Dedifferentiated amniotic fluid mesenchymal stem cell (primary cell): ENCODE measurements at regions not wholly inside any gene's neighbourhood (a gene's known extent, or its start where the extent isn't known, plus 50 kb on each side); places are given as distances from the start of the nearest gene placed in this dataset.
"Not testable (repeated sequence)": the region's sequence is repeated elsewhere in the genome, so short reads cannot be mapped to it uniquely, and the experiment has no call there.

ENCODE experiments used
- DNase-seq: peaks from one replicate; pipeline ENCODE4 v3.0.0-alpha.2; 2016; ENCODE audit errors: extremely low spot score

DNA sequence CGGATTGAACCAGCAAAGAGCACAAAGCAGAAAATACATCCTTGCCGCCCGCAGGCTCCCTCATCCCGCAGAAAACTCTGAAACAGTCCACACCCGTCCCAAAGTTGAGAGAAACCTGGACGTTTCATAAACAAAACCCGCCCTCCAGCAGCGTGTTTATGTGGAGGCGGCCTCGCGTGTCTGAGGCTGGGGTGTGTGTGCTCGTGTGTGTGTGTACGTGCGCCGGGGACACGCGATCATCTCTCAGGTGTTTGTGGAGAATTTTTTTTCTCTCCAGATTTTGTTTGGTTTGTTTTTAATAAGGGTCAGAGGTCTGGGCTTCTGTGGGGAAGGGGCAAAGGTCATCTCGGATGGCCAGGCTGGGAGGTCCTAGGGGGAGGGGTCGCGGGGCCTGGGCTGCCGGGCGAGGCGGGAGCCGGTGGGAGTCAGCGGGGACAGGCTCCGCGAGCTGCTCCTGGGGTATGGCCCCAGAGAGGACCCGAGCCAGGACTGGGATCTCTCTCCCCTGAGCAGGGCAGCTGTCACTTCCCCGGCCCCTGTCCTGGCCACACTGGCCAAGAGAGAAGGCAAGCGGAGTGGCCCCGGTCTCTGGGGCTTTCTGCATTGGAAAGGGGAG, 206.4 kb downstream of the C9orf50 start:
- DNase-seq: peak; percentile 52

GRCh38 chr9:129413537-129414376, 207.1 kb downstream of the C9orf50 start:
- peak; percentile 94 for DNase-seq

GRCh38 chr9:129412814-129413536, 207.9 kb downstream of the C9orf50 start:
- peak; percentile 70 for DNase-seq

DNA sequence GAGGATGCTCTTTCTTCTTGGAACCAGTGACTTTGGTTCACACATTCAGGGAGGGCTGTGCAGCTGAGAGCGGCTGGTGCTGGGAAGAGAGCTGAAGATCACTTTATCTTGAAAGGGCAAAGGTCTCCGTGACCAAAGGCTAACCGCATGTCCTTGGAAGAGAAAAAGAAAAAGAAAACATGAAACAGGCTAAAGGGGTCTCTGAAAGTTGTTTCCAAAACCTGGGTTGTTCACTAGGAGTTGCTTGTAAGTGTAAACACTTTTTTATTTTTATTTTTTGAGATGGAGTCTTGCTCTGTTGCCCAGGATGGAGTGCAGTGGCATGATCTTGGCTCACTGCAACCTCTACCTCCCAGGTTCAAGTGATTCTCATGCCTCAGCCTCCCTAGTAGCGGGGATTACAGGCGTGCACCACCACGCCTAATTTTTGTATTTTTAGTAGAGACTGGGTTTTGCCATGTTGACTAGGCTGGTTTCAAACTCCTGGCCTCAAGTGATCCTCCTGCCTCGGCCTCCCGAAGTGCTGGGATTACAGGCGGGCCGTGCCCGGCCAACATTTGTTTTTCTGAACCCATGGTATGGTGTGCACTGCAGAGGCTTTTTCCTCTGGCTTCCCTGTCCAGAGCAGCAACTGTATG, 208.6 kb downstream of the C9orf50 start:
- DNase-seq: not testable (repeated sequence)

DNA sequence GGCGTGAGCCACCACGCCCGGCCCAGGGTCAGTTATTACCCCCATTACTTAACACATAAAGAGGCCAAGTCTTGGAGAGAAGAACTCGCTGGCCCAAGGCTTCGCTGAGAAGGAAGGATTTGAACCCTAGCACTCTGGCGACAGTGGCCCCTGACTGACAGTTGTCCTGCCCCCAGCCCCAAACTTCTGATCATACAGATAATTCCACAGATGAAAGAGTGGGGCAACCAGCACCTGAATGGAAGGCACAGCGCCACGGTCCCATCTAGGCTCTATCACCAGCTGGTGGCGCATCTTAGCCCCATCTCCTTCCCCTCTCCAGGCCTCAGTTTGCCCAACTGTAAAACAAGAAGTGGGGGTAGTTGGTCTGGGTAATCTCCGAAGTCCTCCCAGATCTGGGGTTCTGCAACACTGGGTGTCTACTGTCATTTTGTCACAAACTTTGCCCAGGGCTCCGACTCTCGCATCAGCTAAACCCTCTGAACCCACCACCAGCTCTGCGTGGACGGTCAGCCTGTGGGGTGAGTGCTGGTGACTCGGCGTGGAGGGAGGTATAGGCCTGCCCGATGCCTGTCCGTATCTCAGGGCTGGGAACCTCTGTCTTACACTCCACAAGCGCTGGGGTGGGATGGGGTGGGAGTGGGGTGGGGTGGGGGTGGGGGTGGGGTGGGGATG, 209.3 kb downstream of the C9orf50 start:
- DNase-seq: no peak

- DNase-seq: no peak
Measured at GRCh38 chr9:129410226-129410625, 210.7 kb downstream of the C9orf50 start.

GRCh38 chr9:129408535-129409215, 212.2 kb downstream of the C9orf50 start:
- no peak for DNase-seq

DNA sequence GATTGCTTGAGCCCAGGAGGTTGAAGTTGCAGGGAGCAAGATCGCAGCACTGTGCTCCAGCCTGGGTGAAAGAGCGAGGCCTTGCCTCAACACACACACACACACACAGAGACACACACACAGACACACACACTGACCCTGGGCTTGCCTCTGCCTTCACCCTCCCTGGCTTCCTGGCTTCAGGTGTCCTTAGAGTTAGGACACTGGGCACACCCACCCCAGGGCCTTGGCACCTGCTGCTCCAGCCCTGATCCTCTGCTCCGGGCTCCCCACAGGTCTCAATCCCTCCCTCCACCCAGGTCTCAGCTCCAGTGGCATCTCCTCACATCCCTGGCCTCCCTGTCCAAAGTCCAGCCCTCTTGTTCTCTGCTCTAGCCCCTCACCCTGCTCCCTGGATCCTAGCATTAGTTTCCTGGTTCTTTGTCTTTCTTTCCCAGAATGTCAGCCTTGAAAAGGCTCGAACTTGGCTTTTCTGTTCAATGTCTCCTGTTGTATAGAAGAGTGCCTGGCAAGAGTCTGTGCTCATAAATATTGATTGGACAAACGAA, 212.9 kb downstream of the C9orf50 start:
- no peak for DNase-seq

DNA sequence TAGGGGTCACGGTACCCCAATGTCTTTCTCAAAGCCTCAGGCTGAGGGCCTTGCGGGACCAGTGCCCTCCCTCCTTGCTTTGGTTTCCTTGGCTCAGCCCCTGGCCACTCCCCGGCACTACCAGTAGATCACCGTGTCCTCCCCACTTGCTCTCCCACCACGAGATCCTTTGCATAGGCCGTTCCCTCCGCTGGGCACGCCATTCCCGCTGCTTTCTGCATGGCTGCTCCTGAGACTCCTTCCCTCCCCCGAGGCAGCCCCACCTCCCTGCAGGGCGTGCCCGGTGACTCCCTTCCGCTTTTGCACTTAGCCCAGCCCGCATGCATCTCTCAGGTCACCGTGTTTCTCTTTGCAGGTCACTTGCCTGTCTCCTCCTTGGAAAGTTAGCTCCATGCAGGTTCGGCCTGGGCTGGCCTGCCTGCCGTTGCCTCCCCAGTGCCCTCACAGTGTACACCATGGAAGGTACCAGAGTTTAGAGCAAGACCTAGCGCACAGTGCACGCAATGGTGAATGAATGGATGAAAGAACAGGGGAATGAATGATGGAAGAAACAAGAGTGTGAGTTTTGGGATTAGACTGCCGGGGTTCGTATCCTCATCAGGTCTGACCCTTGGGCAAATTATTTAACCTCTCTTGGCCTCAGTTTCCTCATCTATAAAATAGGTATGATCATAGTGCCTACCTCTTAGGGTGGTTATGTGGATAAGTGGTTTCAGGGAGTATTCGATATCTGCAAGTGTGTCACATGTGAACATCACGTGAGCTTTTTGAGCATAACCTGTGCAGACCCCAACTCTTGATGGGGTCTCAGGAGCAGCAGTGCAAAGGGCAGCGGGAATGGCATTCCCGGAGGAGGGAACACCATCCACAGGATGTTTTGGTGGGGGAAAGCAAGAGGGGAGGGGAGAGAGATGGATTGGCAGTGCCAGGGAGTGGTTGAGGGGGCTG, 214.3 kb downstream of the C9orf50 start:
- no peak for DNase-seq

DNA sequence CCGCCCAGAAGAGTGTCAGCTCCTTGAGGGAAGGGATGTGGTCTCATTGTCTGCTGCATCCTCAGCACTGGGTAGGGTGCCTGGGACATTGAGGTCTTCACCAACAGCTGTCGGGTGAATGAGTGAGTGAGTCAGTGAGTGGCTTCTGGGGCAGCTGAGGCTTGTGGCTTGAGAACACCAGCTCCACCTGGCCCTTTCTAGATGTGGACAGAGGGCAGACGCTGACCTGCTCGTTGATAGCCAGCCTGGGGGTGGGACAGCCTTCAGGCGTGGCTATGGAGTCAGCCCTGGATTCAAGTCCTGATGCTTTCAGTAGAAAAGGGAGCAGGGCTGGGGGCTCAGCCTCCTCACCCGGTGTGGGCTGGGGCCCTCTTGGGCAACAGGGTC, 215.1 kb downstream of the C9orf50 start:
- no peak for DNase-seq

DNA sequence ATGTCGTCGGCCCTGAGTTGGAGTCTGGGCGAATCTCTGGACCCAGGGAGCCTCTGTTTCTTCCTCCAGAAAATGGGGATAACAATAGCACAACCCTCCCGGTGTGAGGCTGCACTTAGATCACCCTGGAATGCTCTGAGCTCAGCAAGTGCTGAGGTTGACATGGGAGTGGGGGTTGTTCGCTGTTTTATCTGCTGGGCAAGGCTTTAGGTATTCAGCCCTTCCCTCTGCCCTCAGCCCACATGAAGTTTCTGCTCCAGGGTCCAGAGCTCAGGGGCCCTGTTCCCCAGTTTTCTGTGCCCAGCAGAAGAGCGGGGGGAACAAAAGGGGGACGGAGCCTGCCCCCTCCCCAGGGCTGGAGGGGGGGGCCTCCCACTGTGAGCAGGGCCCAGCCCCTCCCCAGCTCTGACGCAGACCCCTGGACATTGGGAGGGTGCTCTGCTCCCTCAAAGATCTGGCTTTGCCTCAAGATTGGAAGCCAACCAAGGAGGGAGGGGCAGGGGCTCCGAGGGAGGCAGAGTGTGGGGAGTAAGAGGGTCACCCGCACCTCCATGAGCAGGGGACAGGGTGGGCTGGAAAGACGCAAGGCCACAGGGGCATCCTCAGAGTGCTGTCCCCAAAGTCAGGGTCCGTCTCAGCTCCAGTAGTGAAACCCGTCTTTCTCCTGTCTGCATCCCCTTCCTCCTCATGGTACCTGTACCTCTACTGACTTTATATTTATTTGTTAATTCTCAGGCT, 215.6 kb downstream of the C9orf50 start:
- no peak for DNase-seq

- no peak for DNase-seq
Measured at GRCh38 chr9:129404621-129405020, 216.3 kb downstream of the C9orf50 start.

- no peak for DNase-seq
Measured at GRCh38 chr9:129403779-129404620, 216.9 kb downstream of the C9orf50 start.

DNA sequence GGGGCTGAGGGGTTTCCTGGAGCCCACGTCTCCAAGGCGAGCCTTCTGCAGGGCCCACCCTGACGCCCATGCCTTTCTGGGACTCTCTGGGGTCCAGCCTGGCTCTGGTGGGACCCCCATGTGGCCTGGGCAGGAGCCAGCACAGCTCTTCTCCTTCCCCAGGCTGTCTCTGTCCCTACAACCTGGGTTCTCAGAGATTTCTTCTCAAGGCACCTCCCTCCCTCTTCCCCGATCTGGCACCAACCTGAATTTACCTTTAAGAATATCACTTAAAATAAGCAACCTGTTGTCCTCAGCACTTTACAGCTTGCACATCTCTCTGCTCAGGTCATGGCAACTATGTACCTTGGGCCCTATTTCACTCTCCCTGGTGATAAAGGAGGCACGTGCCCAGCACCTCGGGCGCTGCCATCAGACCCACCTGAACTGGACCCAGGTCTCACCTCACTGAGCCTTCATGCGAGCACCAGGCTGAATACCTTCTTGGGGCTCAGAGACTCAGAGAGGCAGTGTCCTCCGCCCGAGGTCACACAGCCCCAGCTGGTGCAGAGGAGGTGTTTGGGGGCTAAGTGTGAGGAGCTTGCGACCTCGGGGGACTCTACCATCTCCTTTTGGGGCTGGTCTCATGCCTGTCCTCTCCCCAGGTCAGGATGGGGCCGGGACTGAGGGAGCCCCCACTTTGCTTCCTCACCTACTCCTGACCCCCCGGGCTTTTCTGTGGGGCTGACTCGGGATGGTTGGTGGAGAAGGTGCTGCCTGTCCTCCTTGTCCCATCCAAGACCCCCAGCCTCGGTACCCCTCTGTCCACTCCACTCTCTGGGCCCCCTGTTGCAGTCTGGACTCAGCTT, 217.7 kb downstream of the C9orf50 start:
- DNase-seq: no peak

GRCh38 chr9:129402371-129402739, 218.5 kb downstream of the C9orf50 start:
- no peak for DNase-seq

GRCh38 chr9:129401623-129402370, 219.1 kb downstream of the C9orf50 start:
- no peak for DNase-seq
